SK-N-SH treated with all-trans-retinoic acid at 6 μM for 48 hours (cell line): ENCODE measurements at regions not wholly inside any gene's neighbourhood (a gene's known extent, or its start where the extent isn't known, plus 50 kb on each side); places are given as distances from the start of the nearest gene placed in this dataset.

ENCODE experiments used
- ATAC-seq: fragments of 200-7000 bp; cut with Tn5 transposase; 3 replicates; pipeline ENCODE4 v1.9.1; 2020; ENCODE audit warnings: mild to moderate bottlenecking, moderate library complexity
- ARNTL ChIP-seq: fragments of 450-650 bp; formaldehyde crosslinking; IDR thresholded peaks from 2 replicates; pipeline ENCODE4 v1.5.0; 2020; ENCODE audit warnings: low read depth, mild to moderate bottlenecking, moderate library complexity, borderline replicate concordance
- BACH2 ChIP-seq: fragments of 250-450 bp; sonication (Bioruptor Pico); IDR thresholded peaks from 2 replicates; pipeline ENCODE4 v1.9.0; 2021; ENCODE audit warnings: mild to moderate bottlenecking, borderline replicate concordance
- CSDC2 ChIP-seq: fragments of 250-450 bp; sonication (Bioruptor Pico); IDR thresholded peaks from 2 replicates; pipeline ENCODE4 v1.5.0; 2020; ENCODE audit warnings: mild to moderate bottlenecking, moderate library complexity
- ESRRG ChIP-seq: fragments of 250-450 bp; sonication (Bioruptor Pico); IDR thresholded peaks from 2 replicates; pipeline ENCODE4 v1.6.1; 2021; ENCODE audit warnings: mild to moderate bottlenecking
- GLIS3 ChIP-seq: fragments of 250-450 bp; sonication (Bioruptor Pico); IDR thresholded peaks from 2 replicates; pipeline ENCODE4 v1.5.0; 2020; ENCODE audit warnings: mild to moderate bottlenecking, moderate library complexity
- ISL1 ChIP-seq: fragments of 250-450 bp; sonication (Bioruptor Pico); IDR thresholded peaks from 2 replicates; pipeline ENCODE4 v2.1.2; 2022; ENCODE audit warnings: mild to moderate bottlenecking, moderate library complexity
- OSR1 ChIP-seq: fragments of 250-450 bp; sonication (Bioruptor Pico); IDR thresholded peaks from 2 replicates; pipeline ENCODE4 v1.8.0; 2022; ENCODE audit warnings: moderate library complexity, mild to moderate bottlenecking, inconsistent platforms
- PPARA ChIP-seq: fragments of 250-450 bp; sonication (Bioruptor Pico); IDR thresholded peaks from 2 replicates; pipeline ENCODE4 v1.5.0; 2020; ENCODE audit warnings: mild to moderate bottlenecking, borderline replicate concordance
- RARB ChIP-seq: fragments of 250-450 bp; sonication (Bioruptor Pico); IDR thresholded peaks from 2 replicates; pipeline ENCODE4 v1.8.0; 2021; ENCODE audit warnings: mild to moderate bottlenecking, moderate library complexity
- SNAI2 ChIP-seq: fragments of 250-450 bp; sonication (Bioruptor Pico); IDR thresholded peaks from 2 replicates; pipeline ENCODE4 v1.5.0; 2020; ENCODE audit warnings: mild to moderate bottlenecking, moderate library complexity
- TCF4 ChIP-seq: fragments of 250-450 bp; sonication (Bioruptor Pico); IDR thresholded peaks from 2 replicates; pipeline ENCODE4 v1.8.0; 2021; ENCODE audit warnings: mild to moderate bottlenecking, moderate library complexity, borderline replicate concordance
- TOX ChIP-seq: fragments of 250-450 bp; sonication (Bioruptor Pico); IDR thresholded peaks from 2 replicates; pipeline ENCODE4 v1.8.0; 2021; ENCODE audit warnings: mild to moderate bottlenecking, moderate library complexity, borderline replicate concordance
- ZC3H10 ChIP-seq: fragments of 250-450 bp; sonication (Bioruptor Pico); IDR thresholded peaks from 2 replicates; pipeline ENCODE4 v1.5.1; 2021; ENCODE audit warnings: mild to moderate bottlenecking, moderate library complexity
- ZFP30 ChIP-seq: fragments of 450-650 bp; formaldehyde crosslinking; IDR thresholded peaks from 2 replicates; pipeline ENCODE4 v1.5.0; 2022; ENCODE audit warnings: mild to moderate bottlenecking, moderate library complexity
- ZNF565 ChIP-seq: fragments of 450-650 bp; formaldehyde crosslinking; conservative IDR thresholded peaks from 2 replicates; pipeline ENCODE4 v1.5.0; 2020; ENCODE audit warnings: low read depth, mild to moderate bottlenecking, moderate library complexity
- ZNF70 ChIP-seq: fragments of 450-650 bp; formaldehyde crosslinking; IDR thresholded peaks from 2 replicates; pipeline ENCODE4 v1.5.0; 2020; ENCODE audit warnings: mild to moderate bottlenecking, moderate library complexity
- ZNF8 ChIP-seq: fragments of 450-650 bp; formaldehyde crosslinking; IDR thresholded peaks from 2 replicates; pipeline ENCODE4 v1.5.0; 2020; ENCODE audit warnings: mild to moderate bottlenecking, moderate library complexity
- TF ChIP-seq, protein P1 (sequence below): fragments of 250-450 bp; sonication (Bioruptor Pico); IDR thresholded peaks from 2 replicates; pipeline ENCODE4 v1.5.1; 2020; ENCODE audit warnings: low read depth, mild to moderate bottlenecking, moderate library complexity
- TF ChIP-seq, protein P2 (sequence below): fragments of 250-450 bp; sonication (Bioruptor Pico); IDR thresholded peaks from 2 replicates; pipeline ENCODE4 v1.5.0; 2020; ENCODE audit warnings: mild to moderate bottlenecking, moderate library complexity
- TF ChIP-seq, protein P3 (sequence below): fragments of 250-450 bp; sonication (Bioruptor Pico); IDR thresholded peaks from 2 replicates; pipeline ENCODE4 v1.5.1; 2021; ENCODE audit warnings: mild to moderate bottlenecking, moderate library complexity
- TF ChIP-seq, protein P4 (sequence below): fragments of 250-450 bp; sonication (Bioruptor Pico); IDR thresholded peaks from 2 replicates; pipeline ENCODE4 v1.8.0; 2021; ENCODE audit warnings: low read depth, mild to moderate bottlenecking, moderate library complexity, borderline replicate concordance
- TF ChIP-seq, protein P5 (sequence below): fragments of 250-450 bp; sonication (Bioruptor Pico); IDR thresholded peaks from 2 replicates; pipeline ENCODE4 v1.8.0; 2020; ENCODE audit warnings: mild to moderate bottlenecking, moderate library complexity, borderline replicate concordance

DNA sequence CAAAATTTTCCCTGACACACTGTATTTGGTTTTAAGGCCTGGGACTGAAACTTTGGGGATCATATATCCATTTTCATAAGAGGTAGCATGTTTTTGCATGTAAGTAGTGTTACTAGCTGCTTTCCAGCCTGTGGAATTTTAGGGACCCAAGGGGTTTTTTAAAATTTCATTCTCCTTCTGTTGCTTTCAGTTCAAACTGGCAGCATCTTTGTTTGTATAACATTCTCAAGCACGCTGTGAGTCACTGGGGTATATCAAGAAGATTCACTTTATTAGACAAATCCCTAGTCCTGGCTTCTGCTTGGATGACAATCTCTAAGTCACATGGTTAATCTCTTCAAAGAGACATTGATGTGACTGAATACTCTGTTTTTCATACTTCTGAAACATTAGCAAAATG, 479.0 kb downstream of the CYLC2 start:
- TF ChIP-seq ISL1 (no peak), BACH2 (no peak), GLIS3 (no peak), ZC3H10 (CRISPR knock-in tag) (no peak), SNAI2 (CRISPR knock-in tag) (no peak), ZNF8 (CRISPR knock-in tag) (no peak), TCF4 (CRISPR knock-in tag) (no peak), TOX (CRISPR knock-in tag) (no peak), CSDC2 (CRISPR knock-in tag) (no peak), ZFP30 (no peak), ESRRG (CRISPR knock-in tag) (no peak), ZNF565 (no peak), ZNF70 (CRISPR knock-in tag) (no peak), ARNTL (CRISPR knock-in tag) (no peak)
- TF ChIP-seq, protein P1, sequence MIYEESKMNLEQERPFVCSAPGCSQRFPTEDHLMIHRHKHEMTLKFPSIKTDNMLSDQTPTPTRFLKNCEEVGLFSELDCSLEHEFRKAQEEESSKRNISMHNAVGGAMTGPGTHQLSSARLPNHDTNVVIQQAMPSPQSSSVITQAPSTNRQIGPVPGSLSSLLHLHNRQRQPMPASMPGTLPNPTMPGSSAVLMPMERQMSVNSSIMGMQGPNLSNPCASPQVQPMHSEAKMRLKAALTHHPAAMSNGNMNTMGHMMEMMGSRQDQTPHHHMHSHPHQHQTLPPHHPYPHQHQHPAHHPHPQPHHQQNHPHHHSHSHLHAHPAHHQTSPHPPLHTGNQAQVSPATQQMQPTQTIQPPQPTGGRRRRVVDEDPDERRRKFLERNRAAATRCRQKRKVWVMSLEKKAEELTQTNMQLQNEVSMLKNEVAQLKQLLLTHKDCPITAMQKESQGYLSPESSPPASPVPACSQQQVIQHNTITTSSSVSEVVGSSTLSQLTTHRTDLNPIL (CRISPR knock-in tag), result no peak
- TF ChIP-seq, protein P2, sequence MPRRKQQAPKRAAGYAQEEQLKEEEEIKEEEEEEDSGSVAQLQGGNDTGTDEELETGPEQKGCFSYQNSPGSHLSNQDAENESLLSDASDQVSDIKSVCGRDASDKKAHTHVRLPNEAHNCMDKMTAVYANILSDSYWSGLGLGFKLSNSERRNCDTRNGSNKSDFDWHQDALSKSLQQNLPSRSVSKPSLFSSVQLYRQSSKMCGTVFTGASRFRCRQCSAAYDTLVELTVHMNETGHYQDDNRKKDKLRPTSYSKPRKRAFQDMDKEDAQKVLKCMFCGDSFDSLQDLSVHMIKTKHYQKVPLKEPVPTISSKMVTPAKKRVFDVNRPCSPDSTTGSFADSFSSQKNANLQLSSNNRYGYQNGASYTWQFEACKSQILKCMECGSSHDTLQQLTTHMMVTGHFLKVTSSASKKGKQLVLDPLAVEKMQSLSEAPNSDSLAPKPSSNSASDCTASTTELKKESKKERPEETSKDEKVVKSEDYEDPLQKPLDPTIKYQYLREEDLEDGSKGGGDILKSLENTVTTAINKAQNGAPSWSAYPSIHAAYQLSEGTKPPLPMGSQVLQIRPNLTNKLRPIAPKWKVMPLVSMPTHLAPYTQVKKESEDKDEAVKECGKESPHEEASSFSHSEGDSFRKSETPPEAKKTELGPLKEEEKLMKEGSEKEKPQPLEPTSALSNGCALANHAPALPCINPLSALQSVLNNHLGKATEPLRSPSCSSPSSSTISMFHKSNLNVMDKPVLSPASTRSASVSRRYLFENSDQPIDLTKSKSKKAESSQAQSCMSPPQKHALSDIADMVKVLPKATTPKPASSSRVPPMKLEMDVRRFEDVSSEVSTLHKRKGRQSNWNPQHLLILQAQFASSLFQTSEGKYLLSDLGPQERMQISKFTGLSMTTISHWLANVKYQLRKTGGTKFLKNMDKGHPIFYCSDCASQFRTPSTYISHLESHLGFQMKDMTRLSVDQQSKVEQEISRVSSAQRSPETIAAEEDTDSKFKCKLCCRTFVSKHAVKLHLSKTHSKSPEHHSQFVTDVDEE (CRISPR knock-in tag), result no peak
- no peak for ATAC-seq

DNA sequence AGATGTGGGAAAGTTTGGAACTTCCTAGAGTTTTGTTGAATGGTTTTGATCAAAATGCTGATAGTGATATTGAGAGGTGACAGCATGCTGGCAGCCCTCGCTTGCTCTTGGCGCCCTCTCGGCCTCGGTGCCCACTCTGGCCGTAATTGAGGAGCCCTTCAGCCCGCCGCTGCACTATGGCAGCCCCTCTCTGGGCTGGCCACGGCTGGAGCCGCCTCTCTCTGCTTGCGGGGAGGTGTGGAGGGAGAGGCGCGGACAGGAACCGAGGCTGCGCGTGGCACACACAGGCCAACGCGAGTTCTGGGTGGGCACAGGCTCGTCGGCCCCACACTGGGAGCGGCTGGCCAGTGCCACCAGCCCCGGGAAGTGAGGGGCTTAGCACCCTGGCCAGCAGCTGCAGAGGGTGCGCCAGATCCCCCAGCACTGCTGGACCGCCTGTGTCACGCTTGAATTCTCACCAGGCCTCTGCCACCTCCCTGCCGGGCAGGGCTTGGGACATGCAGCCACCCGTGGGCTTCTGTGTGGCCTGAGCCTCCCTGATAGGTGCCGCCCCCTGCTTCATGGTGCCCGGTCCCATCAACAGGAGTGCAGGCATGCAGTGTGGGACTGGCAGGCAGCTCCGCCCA, 488.5 kb downstream of the CYLC2 start:
- TF ChIP-seq PPARA (CRISPR knock-in tag) (no peak), BACH2 (no peak), ZFP30 (no peak), TCF4 (CRISPR knock-in tag) (no peak)
- TF ChIP-seq, all 23 proteins: peak for 0
- no peak for ATAC-seq

DNA sequence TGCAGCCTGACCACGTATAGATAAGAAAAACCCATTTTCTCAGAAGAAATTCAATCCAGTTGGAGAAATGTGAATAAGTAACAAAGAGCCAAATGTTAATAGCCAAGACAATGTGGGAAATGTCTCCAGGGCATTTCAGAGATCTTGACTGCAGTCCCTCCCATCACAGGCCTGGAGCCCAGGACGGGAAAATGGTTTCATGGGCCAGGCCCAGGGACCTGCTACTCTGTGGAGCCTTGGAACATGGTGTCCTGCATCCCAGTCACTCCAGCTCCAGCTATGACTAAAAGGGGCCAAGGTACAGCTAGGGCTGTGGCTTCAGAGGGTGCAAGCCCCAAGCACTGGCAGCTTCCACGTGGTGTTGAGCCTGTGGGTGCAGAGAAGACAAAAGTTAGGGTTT, 490.0 kb downstream of the CYLC2 start:
- no peak for ATAC-seq
- TF ChIP-seq ZFP30 (no peak), BACH2 (no peak), OSR1 (CRISPR knock-in tag) (no peak), ISL1 (no peak), TOX (CRISPR knock-in tag) (no peak), RARB (CRISPR knock-in tag) (no peak), SNAI2 (CRISPR knock-in tag) (no peak), ZNF8 (CRISPR knock-in tag) (no peak), PPARA (CRISPR knock-in tag) (no peak), TCF4 (CRISPR knock-in tag) (no peak), GLIS3 (no peak)
- TF ChIP-seq, protein P1 (CRISPR knock-in tag), result no peak
- TF ChIP-seq, protein P3, sequence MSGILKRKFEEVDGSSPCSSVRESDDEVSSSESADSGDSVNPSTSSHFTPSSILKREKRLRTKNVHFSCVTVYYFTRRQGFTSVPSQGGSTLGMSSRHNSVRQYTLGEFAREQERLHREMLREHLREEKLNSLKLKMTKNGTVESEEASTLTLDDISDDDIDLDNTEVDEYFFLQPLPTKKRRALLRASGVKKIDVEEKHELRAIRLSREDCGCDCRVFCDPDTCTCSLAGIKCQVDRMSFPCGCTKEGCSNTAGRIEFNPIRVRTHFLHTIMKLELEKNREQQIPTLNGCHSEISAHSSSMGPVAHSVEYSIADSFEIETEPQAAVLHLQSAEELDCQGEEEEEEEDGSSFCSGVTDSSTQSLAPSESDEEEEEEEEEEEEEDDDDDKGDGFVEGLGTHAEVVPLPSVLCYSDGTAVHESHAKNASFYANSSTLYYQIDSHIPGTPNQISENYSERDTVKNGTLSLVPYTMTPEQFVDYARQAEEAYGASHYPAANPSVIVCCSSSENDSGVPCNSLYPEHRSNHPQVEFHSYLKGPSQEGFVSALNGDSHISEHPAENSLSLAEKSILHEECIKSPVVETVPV (CRISPR knock-in tag), result no peak
- TF ChIP-seq, protein P4, sequence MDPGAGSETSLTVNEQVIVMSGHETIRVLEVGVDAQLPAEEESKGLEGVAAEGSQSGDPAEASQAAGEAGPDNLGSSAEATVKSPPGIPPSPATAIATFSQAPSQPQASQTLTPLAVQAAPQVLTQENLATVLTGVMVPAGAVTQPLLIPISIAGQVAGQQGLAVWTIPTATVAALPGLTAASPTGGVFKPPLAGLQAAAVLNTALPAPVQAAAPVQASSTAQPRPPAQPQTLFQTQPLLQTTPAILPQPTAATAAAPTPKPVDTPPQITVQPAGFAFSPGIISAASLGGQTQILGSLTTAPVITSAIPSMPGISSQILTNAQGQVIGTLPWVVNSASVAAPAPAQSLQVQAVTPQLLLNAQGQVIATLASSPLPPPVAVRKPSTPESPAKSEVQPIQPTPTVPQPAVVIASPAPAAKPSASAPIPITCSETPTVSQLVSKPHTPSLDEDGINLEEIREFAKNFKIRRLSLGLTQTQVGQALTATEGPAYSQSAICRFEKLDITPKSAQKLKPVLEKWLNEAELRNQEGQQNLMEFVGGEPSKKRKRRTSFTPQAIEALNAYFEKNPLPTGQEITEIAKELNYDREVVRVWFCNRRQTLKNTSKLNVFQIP (CRISPR knock-in tag), result no peak
- TF ChIP-seq, protein P5, sequence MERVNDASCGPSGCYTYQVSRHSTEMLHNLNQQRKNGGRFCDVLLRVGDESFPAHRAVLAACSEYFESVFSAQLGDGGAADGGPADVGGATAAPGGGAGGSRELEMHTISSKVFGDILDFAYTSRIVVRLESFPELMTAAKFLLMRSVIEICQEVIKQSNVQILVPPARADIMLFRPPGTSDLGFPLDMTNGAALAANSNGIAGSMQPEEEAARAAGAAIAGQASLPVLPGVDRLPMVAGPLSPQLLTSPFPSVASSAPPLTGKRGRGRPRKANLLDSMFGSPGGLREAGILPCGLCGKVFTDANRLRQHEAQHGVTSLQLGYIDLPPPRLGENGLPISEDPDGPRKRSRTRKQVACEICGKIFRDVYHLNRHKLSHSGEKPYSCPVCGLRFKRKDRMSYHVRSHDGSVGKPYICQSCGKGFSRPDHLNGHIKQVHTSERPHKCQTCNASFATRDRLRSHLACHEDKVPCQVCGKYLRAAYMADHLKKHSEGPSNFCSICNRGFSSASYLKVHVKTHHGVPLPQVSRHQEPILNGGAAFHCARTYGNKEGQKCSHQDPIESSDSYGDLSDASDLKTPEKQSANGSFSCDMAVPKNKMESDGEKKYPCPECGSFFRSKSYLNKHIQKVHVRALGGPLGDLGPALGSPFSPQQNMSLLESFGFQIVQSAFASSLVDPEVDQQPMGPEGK (CRISPR knock-in tag), result no peak
